ENCODE measurements at regions not wholly inside any gene's neighbourhood (a gene's known extent, or its start where the extent isn't known, plus 50 kb on each side); places are given as distances from the start of the nearest gene placed in this dataset.

DNA sequence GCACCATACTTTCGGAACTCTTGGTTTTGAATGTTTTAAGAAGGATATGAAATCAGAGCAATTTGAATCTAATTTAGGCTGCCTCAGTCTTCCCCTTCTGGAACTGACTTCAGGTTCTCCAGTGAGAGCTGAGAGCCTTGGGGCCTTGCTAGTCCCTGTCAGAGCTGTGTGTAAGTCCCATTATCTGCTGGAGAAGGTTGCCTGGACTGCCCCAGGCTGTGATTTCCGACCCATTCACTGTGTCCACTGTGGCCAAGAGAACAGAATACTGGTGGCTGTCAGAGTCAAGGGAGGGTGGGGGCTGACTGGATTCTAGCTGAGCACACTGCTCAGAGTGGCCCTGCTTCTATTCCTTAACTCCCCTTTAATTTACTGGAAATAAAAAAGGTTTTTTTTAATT is 278.0 kb downstream of the KCNS3 start:
- TF ChIP-seq, protein P1, sequence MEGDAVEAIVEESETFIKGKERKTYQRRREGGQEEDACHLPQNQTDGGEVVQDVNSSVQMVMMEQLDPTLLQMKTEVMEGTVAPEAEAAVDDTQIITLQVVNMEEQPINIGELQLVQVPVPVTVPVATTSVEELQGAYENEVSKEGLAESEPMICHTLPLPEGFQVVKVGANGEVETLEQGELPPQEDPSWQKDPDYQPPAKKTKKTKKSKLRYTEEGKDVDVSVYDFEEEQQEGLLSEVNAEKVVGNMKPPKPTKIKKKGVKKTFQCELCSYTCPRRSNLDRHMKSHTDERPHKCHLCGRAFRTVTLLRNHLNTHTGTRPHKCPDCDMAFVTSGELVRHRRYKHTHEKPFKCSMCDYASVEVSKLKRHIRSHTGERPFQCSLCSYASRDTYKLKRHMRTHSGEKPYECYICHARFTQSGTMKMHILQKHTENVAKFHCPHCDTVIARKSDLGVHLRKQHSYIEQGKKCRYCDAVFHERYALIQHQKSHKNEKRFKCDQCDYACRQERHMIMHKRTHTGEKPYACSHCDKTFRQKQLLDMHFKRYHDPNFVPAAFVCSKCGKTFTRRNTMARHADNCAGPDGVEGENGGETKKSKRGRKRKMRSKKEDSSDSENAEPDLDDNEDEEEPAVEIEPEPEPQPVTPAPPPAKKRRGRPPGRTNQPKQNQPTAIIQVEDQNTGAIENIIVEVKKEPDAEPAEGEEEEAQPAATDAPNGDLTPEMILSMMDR (IDR thresholded peaks at IDR 0.05; ENCODE audit: insufficient read depth, low read length, poor library complexity, severe bottlenecking) = no peak
- no peak for TF ChIP-seq EZH2phosphoT487 (conservative IDR thresholded peaks at IDR 0.05; ENCODE audit: low read length)
